ENCODE measurements at regions not wholly inside any gene's neighbourhood (a gene's known extent, or its start where the extent isn't known, plus 50 kb on each side); places are given as distances from the start of the nearest gene placed in this dataset.

DNA sequence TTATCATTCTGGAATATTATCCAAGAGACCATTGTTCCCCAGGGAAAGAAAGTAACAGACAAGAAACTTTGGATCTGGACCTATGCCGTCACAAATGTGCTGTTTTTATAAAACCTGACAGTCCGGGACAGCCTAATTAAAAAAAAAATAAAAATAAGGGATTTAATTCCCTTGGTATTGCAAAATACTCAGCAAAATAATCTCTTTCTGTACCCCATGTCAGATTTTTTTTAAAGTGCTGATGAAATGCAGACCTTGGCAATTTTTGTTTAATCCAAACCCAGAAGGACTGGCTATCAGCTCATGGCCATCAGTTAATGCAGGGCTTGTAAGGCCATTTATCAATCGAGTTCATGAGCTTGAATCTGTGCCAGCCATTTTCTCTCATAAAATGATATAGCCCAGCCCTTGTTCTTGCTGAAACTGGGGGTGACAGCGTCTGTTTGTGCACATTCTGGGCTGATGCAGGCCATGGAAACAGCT lies 162.7 kb upstream of the S1PR3 start:
- H3K4me3 Mint-ChIP-seq = no peak overlapping the region
- H3K36me3 Mint-ChIP-seq = 0 out of 2 replicates have a peak, but pooled peaks cover 3% of the 10 kb centered on the region
- DNase-seq (ENCODE audit: low spot score) (no peak), ATAC-seq (no peak)
- CTCF ChIA-PET = no interaction called here
- H3K4me1 Mint-ChIP-seq = peaks cover 11% of the 10 kb centered on the region
- TF ChIP-seq MAX (CRISPR knock-in tag; IDR thresholded peaks at IDR 0.05) (no peak), TEAD4 (CRISPR knock-in tag; IDR thresholded peaks at IDR 0.05) (no peak), ELF4 (CRISPR knock-in tag; IDR thresholded peaks at IDR 0.05; ENCODE audit: low read depth) (no peak), E2F5 (CRISPR knock-in tag; IDR thresholded peaks at IDR 0.05) (no peak), ZNF219 (CRISPR knock-in tag; IDR thresholded peaks at IDR 0.05; ENCODE audit: borderline replicate concordance) (no peak), ETV6 (CRISPR knock-in tag; IDR thresholded peaks at IDR 0.05) (no peak), ZBTB21 (CRISPR knock-in tag; IDR thresholded peaks at IDR 0.05; ENCODE audit: borderline replicate concordance) (no peak), FOXK1 (CRISPR knock-in tag; IDR thresholded peaks at IDR 0.05) (no peak), MXD4 (CRISPR knock-in tag; IDR thresholded peaks at IDR 0.05; ENCODE audit: borderline replicate concordance) (no peak), NR3C1 (CRISPR knock-in tag; conservative IDR thresholded peaks at IDR 0.05; ENCODE audit: low read depth) (no peak), SOX15 (CRISPR knock-in tag; IDR thresholded peaks at IDR 0.05) (no peak), PRDM15 (CRISPR knock-in tag; IDR thresholded peaks at IDR 0.05) (no peak), ATF2 (CRISPR knock-in tag; IDR thresholded peaks at IDR 0.05; ENCODE audit: borderline replicate concordance, low read depth) (no peak), HMGA2 (CRISPR knock-in tag; IDR thresholded peaks at IDR 0.05) (no peak)
- TF ChIP-seq, protein P1, sequence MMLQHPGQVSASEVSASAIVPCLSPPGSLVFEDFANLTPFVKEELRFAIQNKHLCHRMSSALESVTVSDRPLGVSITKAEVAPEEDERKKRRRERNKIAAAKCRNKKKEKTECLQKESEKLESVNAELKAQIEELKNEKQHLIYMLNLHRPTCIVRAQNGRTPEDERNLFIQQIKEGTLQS (CRISPR knock-in tag; conservative IDR thresholded peaks at IDR 0.05) = no peak
- TF ChIP-seq, protein P2, sequence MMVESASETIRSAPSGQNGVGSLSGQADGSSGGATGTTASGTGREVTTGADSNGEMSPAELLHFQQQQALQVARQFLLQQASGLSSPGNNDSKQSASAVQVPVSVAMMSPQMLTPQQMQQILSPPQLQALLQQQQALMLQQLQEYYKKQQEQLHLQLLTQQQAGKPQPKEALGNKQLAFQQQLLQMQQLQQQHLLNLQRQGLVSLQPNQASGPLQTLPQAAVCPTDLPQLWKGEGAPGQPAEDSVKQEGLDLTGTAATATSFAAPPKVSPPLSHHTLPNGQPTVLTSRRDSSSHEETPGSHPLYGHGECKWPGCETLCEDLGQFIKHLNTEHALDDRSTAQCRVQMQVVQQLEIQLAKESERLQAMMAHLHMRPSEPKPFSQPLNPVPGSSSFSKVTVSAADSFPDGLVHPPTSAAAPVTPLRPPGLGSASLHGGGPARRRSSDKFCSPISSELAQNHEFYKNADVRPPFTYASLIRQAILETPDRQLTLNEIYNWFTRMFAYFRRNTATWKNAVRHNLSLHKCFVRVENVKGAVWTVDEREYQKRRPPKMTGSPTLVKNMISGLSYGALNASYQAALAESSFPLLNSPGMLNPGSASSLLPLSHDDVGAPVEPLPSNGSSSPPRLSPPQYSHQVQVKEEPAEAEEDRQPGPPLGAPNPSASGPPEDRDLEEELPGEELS (CRISPR knock-in tag; IDR thresholded peaks at IDR 0.05) = no peak
- TF ChIP-seq, protein P3, sequence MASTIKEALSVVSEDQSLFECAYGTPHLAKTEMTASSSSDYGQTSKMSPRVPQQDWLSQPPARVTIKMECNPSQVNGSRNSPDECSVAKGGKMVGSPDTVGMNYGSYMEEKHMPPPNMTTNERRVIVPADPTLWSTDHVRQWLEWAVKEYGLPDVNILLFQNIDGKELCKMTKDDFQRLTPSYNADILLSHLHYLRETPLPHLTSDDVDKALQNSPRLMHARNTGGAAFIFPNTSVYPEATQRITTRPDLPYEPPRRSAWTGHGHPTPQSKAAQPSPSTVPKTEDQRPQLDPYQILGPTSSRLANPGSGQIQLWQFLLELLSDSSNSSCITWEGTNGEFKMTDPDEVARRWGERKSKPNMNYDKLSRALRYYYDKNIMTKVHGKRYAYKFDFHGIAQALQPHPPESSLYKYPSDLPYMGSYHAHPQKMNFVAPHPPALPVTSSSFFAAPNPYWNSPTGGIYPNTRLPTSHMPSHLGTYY (CRISPR knock-in tag; IDR thresholded peaks at IDR 0.05) = no peak
- TF ChIP-seq, protein P4, sequence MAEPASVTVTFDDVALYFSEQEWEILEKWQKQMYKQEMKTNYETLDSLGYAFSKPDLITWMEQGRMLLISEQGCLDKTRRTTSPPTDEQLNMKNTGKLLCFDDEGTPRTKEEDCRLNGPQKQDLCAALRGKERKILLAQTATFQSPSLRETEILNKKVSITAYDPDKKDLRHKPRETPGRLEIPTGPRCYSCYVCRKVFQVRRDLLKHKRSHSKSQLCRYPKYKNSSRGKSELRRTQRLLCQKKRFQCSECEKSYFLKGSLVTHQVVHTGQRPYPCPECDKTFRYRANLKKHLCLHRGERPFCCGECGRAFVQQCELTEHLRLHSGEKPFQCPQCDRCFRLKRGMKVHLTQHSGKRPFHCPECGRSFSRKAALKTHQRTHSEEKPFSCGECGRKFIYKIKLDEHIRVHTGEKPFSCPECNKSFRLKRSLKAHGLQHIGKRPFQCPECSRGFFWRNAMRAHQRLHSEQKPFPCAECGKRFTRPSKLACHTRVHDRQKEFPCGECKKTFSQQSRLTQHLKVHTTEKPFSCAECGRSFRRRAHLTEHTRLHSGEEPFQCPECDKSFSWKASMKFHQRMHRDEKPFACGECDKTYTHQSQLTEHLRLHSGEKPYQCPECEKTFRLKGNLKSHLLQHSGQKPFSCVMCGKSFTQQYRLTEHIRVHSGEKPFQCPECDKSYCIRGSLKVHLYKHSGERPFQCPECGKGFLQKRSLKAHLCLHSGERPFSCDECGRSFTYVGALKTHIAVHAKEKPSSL (CRISPR knock-in tag; conservative IDR thresholded peaks at IDR 0.05) = no peak
- TF ChIP-seq, protein P5, sequence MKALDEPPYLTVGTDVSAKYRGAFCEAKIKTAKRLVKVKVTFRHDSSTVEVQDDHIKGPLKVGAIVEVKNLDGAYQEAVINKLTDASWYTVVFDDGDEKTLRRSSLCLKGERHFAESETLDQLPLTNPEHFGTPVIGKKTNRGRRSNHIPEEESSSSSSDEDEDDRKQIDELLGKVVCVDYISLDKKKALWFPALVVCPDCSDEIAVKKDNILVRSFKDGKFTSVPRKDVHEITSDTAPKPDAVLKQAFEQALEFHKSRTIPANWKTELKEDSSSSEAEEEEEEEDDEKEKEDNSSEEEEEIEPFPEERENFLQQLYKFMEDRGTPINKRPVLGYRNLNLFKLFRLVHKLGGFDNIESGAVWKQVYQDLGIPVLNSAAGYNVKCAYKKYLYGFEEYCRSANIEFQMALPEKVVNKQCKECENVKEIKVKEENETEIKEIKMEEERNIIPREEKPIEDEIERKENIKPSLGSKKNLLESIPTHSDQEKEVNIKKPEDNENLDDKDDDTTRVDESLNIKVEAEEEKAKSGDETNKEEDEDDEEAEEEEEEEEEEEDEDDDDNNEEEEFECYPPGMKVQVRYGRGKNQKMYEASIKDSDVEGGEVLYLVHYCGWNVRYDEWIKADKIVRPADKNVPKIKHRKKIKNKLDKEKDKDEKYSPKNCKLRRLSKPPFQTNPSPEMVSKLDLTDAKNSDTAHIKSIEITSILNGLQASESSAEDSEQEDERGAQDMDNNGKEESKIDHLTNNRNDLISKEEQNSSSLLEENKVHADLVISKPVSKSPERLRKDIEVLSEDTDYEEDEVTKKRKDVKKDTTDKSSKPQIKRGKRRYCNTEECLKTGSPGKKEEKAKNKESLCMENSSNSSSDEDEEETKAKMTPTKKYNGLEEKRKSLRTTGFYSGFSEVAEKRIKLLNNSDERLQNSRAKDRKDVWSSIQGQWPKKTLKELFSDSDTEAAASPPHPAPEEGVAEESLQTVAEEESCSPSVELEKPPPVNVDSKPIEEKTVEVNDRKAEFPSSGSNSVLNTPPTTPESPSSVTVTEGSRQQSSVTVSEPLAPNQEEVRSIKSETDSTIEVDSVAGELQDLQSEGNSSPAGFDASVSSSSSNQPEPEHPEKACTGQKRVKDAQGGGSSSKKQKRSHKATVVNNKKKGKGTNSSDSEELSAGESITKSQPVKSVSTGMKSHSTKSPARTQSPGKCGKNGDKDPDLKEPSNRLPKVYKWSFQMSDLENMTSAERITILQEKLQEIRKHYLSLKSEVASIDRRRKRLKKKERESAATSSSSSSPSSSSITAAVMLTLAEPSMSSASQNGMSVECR (CRISPR knock-in tag; IDR thresholded peaks at IDR 0.05; ENCODE audit: borderline replicate concordance) = no peak
- TF ChIP-seq, protein P6, sequence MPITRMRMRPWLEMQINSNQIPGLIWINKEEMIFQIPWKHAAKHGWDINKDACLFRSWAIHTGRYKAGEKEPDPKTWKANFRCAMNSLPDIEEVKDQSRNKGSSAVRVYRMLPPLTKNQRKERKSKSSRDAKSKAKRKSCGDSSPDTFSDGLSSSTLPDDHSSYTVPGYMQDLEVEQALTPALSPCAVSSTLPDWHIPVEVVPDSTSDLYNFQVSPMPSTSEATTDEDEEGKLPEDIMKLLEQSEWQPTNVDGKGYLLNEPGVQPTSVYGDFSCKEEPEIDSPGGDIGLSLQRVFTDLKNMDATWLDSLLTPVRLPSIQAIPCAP (CRISPR knock-in tag; IDR thresholded peaks at IDR 0.05) = no peak
- H3K9me3 Mint-ChIP-seq = peaks cover 18% of the 10 kb centered on the region
- H3K27me3 Mint-ChIP-seq (ENCODE audit: low read depth) = no peaks in the 10 kb centered on the region; the same call in 1 of the 2 replicates
- POLR2A ChIA-PET = no interaction called here
- no peak overlapping the region for H3K27ac Mint-ChIP-seq

Data from WTC11 (cell line).